Activated naive CD4-positive, alpha-beta T cell treated with anti-CD3 and anti-CD28 coated beads, Interleukin-2, amount 50 U/mL, for 16 hours (primary cell): ENCODE measurements at regions not wholly inside any gene's neighbourhood (a gene's known extent, or its start where the extent isn't known, plus 50 kb on each side); places are given as distances from the start of the nearest gene placed in this dataset.
"Not testable (repeated sequence)": the region's sequence is repeated elsewhere in the genome, so short reads cannot be mapped to it uniquely, and the experiment has no call there.

ENCODE experiments used
- DNase-seq: peaks from one replicate; pipeline ENCODE4 v3.0.0-alpha.2; 2020

DNA sequence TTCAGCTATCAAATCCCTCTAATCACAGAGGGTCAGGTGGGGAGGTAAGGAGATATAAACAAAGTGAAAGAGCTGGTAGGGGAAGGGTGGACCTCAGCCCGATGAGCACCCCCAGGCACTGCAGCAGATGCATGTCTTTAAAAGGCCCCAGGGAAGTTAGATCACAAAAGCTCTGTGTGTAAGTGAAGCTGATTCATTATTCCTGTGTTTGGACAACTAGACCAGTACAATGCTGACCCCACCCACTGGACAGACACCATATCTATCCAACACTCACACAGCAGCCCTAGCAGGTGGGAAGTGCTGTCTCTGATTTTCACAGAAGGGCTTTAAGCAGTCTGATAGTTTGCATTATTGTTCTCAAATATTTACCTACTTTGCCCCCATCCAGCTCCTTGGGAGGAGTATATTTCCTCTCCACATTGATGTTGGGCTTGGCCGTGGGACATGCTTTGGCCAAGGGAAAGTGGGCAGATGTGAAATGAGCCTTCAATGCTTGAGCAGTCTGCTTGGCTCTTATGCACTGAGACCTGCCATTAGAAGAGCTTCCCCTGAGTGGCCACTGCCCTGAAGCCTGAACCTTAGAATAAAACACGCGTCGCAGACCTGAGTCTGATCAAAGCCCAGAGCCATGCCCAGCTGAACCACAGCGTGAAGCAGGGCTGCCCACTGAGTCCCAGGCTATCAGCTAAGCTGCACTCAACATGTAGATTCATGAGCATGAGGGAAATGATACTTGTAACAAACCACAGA is 111.4 kb downstream of the COPS8 start:
- DNase-seq: no peak

- DNase-seq: no peak
These were observed 112.6 kb downstream of the COPS8 start for GRCh38 chr2:237198164-237198855.

GRCh38 chr2:237199082-237199481 is 113.4 kb downstream of the COPS8 start:
- no peak for DNase-seq

DNA sequence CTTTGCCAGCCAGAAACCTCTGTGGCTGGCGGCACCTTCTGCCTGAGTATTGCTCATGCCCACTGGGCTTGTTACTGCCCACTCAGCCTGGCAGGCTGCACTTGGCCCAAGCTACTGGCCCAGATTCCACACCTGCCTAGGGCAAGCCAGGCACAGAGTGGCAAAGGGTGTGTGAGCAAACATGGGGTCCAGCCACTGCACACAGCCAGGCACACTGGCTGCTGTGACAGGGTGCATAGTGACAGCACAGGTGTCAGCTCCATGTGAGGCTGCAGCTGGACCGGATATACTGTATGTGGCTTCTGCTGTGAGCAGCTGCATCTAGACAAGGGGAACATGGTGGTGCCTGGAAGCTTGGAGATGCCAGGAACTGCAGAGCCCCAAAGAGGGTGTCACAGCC is 113.9 kb downstream of the COPS8 start:
- DNase-seq: no peak

DNA sequence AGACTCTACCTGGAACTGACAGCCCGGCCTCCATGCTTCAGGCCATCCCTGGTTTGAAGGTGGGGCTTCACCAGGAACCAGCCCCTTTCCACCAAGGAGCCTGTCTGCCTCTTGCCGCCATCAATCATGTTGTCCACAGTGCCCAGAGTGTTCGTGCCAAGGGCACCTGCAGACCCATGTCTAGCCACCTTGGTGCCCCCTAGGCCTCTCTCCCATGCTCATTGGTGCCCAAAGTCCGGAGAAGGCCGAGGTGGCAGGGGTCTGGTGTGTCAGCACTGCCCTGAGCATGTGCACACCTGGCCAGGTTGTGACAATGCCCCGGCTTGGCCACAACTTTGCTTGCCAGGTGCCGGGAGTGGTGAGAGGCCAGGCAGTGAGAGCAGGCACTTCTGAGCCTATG is 114.8 kb downstream of the COPS8 start:
- DNase-seq: no peak

DNA sequence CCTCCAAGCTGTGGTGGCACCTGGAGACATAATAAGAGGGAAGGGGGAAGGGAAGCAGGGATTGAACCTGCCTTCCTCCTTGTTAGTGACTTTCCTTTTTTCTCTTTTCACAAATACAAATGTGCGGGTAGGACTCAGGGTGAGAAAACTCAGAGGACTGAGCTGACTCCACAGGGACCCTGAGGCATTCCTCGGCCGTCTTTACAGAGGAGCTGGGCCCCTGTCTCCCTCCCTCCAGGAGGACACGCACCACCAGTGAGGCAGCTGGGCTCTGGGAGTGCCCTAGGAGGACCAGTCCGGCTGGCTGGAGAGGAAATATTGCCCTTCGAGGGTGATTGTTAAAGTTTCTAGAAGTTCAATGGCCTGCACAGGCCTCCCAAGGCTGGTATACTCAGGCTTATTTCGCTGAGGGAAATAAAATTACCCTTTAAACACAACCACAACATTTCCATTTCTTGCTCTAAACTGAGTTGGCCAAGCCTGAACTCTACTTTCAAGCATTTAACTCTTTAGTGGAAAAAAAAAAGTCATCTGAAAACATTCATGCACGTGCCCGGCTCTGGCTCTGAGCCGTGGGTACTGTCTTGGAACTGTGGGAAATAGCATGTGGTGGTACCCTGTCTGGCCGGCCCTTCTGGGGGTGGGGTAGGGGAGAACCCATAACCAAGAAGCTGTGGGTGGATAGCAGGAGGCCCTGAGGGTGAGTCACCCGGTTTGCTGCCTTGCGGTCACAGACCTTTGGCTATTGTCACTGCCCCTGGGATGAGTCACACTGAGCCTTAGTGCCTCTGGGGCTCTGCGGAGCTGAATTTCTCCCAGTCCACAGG is 116.0 kb downstream of the COPS8 start:
- DNase-seq: no peak

GRCh38 chr2:237202288-237203030 is 116.8 kb downstream of the COPS8 start:
- DNase-seq: no peak

- no peak for DNase-seq
These were observed 119.4 kb downstream of the COPS8 start for GRCh38 chr2:237205043-237205541.

- DNase-seq: no peak
These were observed 119.9 kb downstream of the COPS8 start for GRCh38 chr2:237205561-237205971.

GRCh38 chr2:237207646-237208045 is 122.0 kb downstream of the COPS8 start:
- no peak for DNase-seq

GRCh38 chr2:237208373-237209260 is 122.9 kb downstream of the COPS8 start:
- no peak for DNase-seq

DNA sequence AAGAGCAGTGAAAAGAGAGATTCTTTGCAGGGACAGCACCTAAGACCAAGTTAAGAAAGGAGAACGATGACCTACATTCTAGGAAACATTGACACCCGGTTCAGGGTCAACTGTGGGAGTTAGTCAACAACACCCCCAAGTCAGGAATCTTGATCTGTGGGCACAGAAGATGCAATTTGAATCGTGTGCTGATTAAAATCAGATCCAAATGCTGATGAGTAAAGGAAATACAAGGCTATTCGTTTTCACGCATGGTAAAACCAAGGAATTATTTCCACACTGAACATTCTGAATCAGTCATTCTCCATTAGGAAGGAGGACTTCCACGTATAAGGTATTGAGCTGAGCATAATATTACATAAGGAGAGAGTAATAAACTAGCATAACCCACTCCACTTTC is 124.2 kb downstream of the COPS8 start:
- DNase-seq: no peak

DNA sequence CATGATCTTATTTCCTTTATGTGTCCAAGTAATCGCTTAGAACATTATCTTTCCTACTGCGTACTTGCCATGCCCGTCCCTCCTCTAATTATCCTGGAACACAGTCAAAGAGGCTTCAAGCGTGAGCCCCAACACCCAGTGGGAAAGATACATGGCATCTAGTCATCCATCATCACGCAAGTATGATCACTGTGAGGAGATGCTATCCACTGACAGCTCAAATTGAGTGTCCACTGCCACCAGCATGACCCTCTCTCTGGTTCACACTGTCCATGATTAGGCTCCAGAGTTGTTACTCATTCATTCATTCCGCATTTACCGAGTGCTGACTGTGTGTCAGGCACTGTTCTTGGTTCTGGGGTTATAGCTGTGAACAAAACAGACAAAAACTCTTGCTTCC is 124.6 kb downstream of the COPS8 start:
- no peak for DNase-seq

GRCh38 chr2:237210763-237211162 is 125.1 kb downstream of the COPS8 start:
- DNase-seq: no peak

DNA sequence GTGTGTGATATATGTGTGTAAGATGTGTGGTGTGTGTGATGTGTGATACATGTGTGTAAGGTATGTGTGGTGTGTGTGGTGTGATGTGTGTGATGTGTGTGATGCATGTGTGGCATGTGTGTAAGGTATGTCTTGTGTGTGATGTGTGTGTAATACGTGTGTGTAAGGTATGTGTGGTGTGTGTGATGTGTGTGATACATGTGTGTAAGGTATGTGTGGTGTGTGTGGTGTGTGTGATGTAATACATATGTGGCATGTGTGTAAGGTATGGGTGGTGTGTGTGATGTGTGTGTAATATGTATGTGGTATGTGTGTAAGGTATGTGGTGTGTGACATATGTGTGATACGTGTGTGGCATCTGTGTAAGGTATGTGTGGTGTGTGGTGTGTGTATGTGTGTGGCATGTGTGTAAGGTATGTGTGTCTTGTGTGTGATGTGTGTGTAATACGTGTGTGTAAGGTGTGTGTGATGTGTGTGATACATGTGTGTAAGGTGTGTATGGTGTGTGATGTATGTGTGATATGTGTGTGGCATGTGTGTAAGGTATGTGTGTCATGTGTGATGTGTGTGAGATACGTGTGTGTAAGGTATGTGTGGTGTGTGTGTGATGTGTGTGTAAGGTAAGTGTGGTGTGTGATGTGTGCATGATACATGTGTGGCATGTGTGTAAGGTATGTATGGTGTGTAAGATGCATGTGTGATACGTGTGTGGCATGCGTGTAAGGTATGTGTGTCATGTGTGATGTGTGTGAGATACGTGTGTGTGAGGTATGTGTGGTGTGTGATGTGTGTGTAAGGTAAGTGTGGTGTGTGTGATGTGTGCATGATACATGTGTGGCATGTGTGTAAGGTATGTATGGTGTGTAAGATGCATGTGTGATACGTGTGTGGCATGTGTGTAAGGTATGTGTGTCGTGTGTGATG is 126.9 kb downstream of the COPS8 start:
- not testable (repeated sequence) for DNase-seq

- no peak for DNase-seq
These were observed 127.8 kb downstream of the COPS8 start for GRCh38 chr2:237213315-237214022.

- no peak for DNase-seq
These were observed 128.5 kb downstream of the COPS8 start for GRCh38 chr2:237214030-237214675.

GRCh38 chr2:237214963-237215362 is 129.3 kb downstream of the COPS8 start:
- no peak for DNase-seq

DNA sequence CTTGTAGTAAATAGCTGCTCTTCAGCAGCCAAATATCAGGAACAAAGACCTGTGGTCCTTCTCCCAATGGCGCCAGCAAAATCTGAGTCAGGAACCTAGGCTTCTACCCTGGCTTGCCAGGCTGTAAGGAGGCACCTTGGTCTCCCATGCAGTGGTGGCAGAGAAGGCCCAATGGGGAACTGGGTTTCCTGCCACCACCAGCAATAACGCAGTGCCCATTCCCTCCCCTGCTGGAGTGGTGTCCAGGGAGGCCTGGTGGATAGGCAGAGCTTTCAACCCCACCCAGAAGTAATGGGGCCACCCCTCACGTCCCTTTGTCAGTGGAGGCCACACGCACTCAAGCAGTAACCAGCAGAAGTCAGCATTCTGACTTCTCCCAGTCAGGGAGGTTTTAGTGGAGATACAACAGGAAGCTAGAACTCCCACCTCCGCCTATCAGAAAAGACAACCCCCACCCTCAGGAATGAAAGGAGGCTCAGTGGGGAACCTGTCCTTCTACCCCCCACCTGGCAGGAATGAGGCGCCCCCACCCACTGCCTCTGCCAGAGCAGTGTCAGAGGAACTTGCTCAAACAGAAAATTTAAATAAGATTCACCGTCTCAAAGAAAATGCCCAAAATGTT is 132.4 kb downstream of the COPS8 start:
- no peak for DNase-seq
